Myocyte (in vitro differentiated cells): ENCODE measurements at regions not wholly inside any gene's neighbourhood (a gene's known extent, or its start where the extent isn't known, plus 50 kb on each side); places are given as distances from the start of the nearest gene placed in this dataset.
"Not testable (repeated sequence)": the region's sequence is repeated elsewhere in the genome, so short reads cannot be mapped to it uniquely, and the experiment has no call there.

Experiments used
- DNase-seq: peaks from one replicate; pipeline ENCODE4 v3.0.0-alpha.2; 2012; ENCODE audit warnings: low read depth

DNA sequence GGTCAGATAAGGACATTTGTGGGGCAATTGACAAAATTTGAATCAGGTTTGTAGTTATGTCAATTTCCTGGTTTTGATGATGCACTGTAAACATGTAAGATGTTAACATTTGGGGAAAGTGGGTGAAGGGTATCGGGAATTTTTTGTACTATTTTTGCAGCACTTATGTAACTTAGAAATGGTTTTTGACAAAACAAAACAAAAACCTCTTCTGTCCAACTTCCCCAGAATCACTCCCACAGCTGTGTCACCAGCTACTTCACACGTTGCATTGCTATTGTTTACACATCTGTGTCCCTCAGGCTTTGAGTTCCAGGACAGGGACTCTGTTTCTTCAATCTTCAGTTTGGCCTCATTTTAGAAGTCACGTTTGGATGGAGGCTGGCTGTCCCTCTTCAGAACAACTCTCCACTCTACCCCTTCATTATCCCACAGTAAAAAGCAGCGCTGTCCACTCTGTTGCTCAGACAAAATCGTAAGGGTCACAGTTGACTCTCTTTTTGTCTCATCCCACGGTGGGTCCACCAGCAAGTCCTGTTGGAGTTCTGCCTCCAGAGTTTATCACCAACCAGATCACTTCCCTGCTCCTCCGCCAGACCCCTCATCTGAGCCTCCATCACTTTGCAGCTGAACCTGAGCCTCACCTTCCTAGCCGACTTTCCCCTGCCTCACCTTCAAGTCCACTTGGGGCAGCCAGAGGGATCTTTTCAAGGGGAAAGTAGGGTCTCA lies 63.2 kb downstream of the NENF start:
- DNase-seq: no peak

DNA sequence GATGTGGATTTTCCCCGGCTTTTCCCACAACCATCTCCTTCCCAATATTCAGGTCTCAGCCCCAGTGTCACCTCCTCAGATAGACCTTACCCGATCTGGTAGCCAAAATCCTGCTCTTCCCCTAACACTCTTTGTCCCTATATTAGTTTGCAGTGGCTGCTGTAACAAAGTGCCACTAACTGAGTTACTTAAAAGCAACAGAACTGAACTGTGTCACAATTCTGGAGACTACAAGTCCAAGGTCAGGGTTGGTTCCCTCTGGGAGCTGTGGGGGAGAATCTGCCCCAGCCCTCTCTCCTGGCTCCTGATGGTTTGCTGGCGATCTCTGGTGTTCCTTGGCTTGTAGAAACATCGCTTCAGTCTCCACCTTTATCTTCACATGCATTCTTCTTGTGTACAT lies 64.0 kb downstream of the NENF start:
- no peak for DNase-seq

- no peak for DNase-seq
Observed at GRCh38 chr1:212497553-212497952, 64.8 kb downstream of the NENF start.

DNA sequence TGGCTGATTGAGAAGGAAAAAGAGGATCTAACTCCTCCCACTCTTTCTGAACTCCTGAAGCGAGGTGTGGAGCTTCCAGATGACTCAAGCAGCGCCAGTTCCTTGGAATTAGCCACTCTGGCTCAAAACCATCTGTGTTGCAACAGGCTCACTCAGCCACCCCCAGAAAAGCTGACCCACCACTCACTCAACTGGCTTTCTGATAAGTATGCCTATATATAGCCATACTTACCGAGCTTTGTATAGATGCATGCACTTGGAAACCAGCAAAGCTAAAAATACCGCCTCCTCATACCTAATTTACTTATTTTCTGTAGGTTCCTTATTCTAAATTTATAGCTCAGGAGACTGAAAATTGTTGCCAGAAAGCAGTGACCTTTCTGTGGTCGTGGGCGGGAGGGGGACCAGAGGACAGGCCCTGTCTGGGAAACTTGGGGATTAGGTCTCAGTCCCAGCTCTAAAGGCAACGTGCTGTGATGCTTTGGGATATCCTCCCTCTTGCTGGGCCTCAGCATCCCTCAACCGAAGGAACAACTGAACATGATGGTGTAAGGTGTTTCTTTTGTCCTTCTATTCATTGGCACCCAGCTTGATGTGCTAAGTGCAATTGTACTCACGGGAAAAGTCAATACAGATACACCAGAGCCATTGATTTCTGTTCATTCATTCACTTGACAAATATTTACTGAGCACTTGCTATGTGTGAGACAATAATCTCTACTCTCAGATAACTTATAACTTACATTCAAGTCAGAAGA lies 65.7 kb downstream of the NENF start:
- DNase-seq: no peak

DNA sequence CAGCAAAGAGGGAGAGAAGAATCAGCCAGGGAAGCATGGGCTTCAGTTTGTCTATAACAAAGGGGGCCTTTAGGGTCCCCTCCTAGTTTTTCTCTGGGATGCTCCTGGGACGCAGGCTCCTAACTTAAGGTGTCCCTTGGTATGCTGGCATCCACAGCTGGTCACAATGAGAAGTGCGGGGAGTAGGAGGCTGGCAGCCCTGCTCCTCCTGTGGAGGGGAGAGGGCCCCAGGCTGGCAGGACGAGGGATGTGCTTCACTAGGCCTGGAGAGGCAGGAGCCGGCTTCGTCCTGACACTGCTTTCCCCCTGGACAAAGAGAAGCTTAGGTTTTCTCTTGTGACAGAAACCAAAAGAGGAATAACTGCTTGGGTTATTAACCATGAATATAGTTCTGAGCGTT lies 67.6 kb downstream of the NENF start:
- DNase-seq: no peak

GRCh38 chr1:212500983-212501382 lies 68.3 kb downstream of the NENF start:
- no peak for DNase-seq

DNA sequence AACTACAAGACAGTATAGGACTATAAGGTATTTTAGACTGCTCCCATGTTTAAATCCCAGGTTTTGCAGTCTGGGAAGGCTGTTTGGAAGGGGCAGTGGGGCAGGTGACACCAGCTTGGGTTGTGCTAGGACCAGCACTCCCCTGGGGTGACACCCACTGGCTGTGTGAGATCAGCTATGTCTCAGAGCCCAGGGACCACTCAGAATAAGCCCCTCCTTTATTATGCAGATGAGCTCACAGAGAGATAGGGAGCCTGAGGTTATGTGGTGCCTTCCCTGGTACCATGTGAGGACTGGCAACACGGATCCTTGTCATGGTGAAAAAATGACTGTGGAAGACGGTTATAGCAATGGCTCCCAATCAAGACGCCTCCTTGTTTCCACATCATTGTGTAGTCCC lies 71.0 kb downstream of the NENF start:
- no peak for DNase-seq

DNA sequence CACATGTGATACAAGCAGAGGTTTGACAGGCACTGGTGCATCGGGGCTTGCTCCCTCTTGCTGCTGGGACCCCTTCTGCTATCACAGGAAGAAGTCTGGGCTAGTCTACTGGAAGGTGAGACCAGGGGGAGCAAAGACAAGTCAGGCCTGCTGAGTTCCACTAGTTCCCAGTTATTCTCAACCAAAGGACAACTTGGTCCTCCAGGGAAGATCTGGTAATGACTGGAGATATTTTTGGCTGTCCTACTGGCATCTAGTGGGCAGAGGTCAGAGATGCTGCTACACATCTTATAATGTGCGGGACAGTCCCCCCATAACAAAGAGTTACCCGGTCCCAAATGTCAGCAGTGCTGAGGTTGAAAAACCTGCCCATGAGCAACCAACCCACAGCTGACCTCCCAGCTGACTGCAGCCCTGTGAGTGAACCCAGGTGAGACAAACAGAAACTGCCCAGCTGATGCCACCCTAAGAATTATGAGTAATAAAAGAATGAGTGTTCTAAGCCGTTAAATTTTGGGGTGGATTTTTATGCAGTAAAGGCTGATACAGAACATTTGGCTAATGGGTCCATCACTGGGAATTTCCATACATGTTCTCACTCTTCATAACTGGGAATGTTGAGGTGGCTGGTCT lies 71.6 kb downstream of the NENF start:
- DNase-seq: no peak

DNA sequence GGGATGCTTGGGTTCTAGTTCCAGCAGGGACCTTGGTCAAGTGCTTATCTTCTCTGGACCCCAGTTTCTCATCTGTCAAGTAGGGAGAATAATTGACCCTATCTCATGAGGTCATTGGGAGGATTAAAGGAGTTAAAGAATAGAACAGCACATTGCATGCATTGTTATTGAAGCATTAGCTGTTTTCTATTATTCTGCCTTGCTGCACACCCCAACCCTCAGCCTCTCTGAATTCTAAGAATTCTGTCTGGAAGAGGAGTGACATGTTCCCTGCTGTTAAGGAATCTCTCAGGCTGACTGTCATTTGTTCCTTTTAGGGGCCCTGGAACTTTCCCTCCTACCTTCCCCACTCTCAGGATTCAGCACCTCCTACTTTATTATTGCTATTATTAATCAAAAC lies 73.9 kb downstream of the NENF start:
- DNase-seq: no peak

DNA sequence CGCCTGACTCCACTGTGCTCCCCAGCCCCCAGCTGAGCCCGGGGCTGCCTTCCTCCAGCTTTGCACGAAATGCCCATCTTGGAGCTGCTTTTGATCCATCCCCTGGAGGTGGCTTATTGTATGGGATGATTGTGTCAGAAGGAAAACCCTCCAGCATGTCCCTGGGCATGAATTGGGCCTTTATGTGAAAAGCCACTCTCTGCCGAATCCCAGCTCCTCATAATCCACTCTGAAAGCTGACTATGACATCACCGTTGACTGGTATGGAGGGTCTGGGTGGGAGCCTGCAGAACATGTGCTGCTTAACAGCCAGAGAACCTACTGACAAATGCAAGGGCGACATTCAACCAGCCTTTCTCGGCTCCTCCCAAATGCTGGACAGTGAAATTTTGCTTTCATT lies 74.6 kb downstream of the NENF start:
- no peak for DNase-seq

- DNase-seq: peak; percentile 96
Observed at GRCh38 chr1:212512816-212513559, 80.3 kb downstream of the NENF start.

- DNase-seq: no peak
Observed at GRCh38 chr1:212513586-212513985, 80.9 kb downstream of the NENF start.

- peak; percentile 96 for DNase-seq
Observed at GRCh38 chr1:212514056-212514614, 81.4 kb downstream of the NENF start.

GRCh38 chr1:212514782-212515181 lies 82.1 kb downstream of the NENF start:
- DNase-seq: no peak

DNA sequence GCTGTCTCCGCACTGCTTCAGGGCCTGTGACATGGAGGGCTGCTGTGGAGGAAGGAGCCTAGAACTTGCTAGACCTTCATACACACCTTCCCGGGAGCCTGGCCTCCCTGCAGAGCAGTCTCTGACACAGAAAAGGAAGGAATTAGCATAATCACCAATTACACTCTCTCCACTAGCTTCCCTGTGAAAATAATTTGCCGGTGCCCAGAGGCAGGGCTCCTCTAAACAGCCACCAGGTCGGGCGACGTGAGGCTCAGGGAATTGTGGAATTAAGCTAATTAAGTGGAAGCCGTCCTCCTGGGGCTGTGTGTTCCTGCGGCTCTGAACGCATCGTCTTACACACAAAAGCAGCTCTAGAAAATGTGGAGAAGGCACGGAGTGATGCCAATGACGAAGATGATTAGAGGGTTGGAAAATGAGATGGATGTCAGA lies 82.6 kb downstream of the NENF start:
- no peak for DNase-seq

- DNase-seq: not testable (repeated sequence)
Observed at GRCh38 chr1:212516012-212516411, 83.3 kb downstream of the NENF start.

DNA sequence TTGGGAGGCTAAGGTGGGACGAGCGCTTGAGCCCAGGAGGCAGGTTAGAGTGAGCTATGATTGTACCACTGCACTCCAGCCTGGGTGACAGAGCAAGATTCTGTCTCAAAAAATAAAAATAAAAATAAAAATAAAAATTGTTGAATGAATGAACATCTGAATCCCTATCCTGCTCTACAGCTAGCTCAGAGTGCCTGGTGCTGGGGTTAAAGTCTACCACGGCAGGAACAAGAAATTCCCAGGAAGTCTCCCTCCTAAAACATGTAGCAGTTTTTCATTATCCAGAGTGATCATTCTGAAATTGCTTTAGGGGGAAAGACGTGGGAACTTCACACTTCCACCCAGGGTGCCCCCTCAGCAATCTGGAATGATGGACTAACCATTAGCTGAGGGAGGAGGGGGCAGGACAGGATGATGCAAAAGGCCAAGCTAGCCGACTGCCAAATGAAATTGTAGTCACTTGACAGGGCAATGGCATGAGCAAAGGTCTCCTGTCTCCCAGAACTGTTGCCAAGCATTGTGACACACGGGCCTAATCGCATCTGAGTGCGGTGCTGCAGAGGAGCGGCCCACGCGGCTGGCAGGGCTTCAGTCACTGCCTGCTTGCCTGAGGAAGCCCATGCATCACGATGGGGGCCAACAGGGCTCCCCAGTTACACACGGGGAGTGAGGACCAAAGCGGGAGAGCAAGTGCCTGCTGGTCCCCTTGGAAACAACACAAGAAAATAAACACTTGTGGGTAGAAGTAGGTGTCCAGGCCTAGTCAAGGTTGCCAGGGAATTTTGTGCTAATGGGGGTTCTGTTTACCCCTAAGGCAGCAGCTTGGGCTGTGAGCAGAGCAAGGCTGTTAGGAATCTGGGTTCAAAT lies 85.7 kb downstream of the NENF start:
- DNase-seq: peak; percentile 32

DNA sequence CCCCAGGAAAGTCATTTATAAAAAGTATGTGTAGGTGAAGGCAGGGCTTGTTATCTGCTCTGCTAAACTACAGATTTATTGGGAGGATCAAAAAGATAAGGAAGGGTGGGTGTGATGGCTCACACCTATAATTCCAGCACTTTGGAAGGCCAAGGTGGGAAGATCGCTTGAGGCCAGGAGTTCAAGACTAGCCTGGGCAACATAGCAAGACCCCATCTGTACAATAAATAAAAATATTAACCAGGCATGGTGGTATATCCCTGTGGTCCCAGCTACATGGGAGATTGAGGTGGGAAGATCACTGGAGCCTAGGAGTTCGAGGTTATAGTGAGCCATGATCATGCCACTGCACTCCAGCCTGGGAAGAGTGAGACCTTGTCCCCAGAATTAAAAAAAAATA lies 86.4 kb downstream of the NENF start:
- no peak for DNase-seq

DNA sequence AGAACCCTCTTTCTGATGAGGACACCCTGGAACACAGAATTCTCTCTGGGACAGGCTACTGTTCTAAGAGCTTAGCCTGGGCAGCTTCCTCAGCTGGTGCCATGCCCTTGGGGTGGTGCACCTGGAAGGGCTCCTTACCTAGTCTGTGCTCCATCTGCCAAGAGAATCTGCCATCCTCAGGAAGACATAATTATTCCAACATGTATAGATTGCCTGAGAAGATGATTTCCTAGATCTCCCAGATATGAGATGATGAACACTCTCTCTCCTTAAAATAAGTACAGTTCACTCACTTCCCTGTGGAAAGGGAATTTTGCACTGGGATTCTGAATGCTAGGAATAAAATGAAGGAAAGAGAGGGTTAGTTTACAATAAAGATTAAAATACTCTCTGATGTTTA lies 87.6 kb downstream of the NENF start:
- DNase-seq: no peak

DNA sequence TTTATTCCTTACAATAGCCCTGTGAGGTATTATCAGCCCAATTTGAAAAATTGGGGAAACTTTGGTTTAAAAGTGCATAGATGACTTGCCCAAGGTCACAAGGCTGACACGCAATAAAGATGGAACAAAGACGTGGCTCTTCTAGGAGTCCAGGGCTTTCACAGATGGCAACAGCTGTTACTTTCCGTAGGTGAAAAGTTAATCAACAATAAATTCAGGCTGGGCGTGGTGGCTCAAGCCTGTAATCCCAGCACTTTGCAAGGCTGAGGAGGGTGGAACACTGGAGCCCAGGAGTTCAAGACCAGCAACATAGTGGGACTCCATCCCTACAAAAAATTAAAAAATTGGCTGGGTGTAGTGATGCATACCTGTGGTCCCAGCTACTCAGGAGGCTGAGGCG lies 87.8 kb upstream of the ATF3 start:
- DNase-seq: no peak
